ENCODE measurements at regions not wholly inside any gene's neighbourhood (a gene's known extent, or its start where the extent isn't known, plus 50 kb on each side); places are given as distances from the start of the nearest gene placed in this dataset.

DNA sequence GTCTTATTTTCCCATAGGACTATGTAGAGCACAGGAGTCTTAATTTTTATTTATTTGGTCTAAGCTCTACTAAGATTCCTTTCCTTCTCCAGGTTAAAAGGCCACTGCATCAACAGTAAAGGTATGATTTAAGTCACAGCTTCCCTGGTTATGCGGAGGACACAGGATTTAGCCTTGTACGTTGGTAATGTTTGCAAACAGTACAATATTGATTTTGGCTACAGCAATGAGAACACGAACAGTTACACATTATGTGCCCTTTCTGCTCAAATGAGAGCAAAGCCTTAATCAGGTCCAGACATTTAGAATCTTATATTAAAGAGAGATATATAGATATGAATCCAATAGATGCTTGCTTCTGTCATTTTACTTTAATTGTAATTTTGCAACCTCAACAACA, 264.0 kb downstream of the NUF2 start:
- no peak overlapping the region for H3K18ac ChIP-seq (ENCODE audit: insufficient read length, low read depth, low read length)
- H2AK5ac ChIP-seq (ENCODE audit: insufficient read length, low read length): no peak overlapping the region
- Mint-ChIP-seq H3K27me3 (ENCODE audit: low read depth) (no peaks in the 10 kb centered on the region), H3K27ac (no peak overlapping the region), H3K9me3 (peaks cover 0 to 2% of the 10 kb centered on the region in 2 experiments; a peak in 2 of 5 replicates), H3K4me1 (peaks cover 7 to 21% of the 10 kb centered on the region in 2 experiments), H3K36me3 (ENCODE audit: insufficient read depth in 1 of 3, low read depth in 3 of 3) (peaks cover 0 to 4% (median 4%) of the 10 kb centered on the region in 3 experiments; a peak in 4 of 7 replicates), H3K4me3 (no peak overlapping the region)
- no peak overlapping the region for H3K9ac ChIP-seq (ENCODE audit: extremely low read depth, insufficient read length, low read length)
- no peak overlapping the region for H4K91ac ChIP-seq (ENCODE audit: insufficient read length, low read depth, low read length)
- 0 out of 2 replicates have a peak, but pooled peaks cover 4% of the 10 kb centered on the region for H3K4me1 ChIP-seq (ENCODE audit: insufficient read depth, low read length)
- no peak overlapping the region for H3K14ac ChIP-seq (ENCODE audit: insufficient read depth, low read length)
- H2BK5ac ChIP-seq (ENCODE audit: insufficient read length, low read length): no peak overlapping the region
- H4K5ac ChIP-seq (ENCODE audit: insufficient read length, low read depth, low read length): no peak overlapping the region
- H3K79me2 ChIP-seq (ENCODE audit: insufficient read depth, low read length): no peaks in the 10 kb centered on the region
- no peak overlapping the region for H3K23ac ChIP-seq (ENCODE audit: insufficient read length, low read depth, low read length)
- H4K20me1 ChIP-seq (ENCODE audit: control insufficient read depth, insufficient read depth, insufficient read length): no peaks in the 10 kb centered on the region
- H3K27ac ChIP-seq (ENCODE audit: insufficient read length, low read depth, low read length): no peak overlapping the region
- no peak overlapping the region for H3K56ac ChIP-seq (ENCODE audit: insufficient read length, low read depth, low read length)
- H3K4ac ChIP-seq (ENCODE audit: low read depth, low read length): no peak overlapping the region
- no peak overlapping the region for H3T11ph ChIP-seq (ENCODE audit: low read length)
- no peaks in the 10 kb centered on the region for H3K23me2 ChIP-seq (ENCODE audit: insufficient read length, low read depth, low read length, poor library complexity, severe bottlenecking)
- H2BK20ac ChIP-seq (ENCODE audit: low read depth, low read length, poor library complexity, severe bottlenecking): no peak overlapping the region
- no peaks in the 10 kb centered on the region for H3K9me3 ChIP-seq (ENCODE audit: control insufficient read depth, low read depth, low read length)
- H2BK12ac ChIP-seq (ENCODE audit: insufficient read length, low read depth, low read length): no peak overlapping the region
- H2BK120ac ChIP-seq (ENCODE audit: low read depth, low read length, poor library complexity, severe bottlenecking): no peak overlapping the region
- DNase-seq: no peak
- H3K27me3 ChIP-seq (ENCODE audit: insufficient read depth, low read length): no peaks in the 10 kb centered on the region
- no peak overlapping the region for H2AFZ ChIP-seq (ENCODE audit: low read length)
- no peak overlapping the region for H3K4me2 ChIP-seq (ENCODE audit: insufficient read depth, insufficient read length, low read length)
- TF ChIP-seq, protein P1, sequence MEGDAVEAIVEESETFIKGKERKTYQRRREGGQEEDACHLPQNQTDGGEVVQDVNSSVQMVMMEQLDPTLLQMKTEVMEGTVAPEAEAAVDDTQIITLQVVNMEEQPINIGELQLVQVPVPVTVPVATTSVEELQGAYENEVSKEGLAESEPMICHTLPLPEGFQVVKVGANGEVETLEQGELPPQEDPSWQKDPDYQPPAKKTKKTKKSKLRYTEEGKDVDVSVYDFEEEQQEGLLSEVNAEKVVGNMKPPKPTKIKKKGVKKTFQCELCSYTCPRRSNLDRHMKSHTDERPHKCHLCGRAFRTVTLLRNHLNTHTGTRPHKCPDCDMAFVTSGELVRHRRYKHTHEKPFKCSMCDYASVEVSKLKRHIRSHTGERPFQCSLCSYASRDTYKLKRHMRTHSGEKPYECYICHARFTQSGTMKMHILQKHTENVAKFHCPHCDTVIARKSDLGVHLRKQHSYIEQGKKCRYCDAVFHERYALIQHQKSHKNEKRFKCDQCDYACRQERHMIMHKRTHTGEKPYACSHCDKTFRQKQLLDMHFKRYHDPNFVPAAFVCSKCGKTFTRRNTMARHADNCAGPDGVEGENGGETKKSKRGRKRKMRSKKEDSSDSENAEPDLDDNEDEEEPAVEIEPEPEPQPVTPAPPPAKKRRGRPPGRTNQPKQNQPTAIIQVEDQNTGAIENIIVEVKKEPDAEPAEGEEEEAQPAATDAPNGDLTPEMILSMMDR (conservative IDR thresholded peaks at IDR 0.05): no peak
- WGBS (ENCODE audit: extremely low coverage, insufficient read length, low lambda C conversion rate): no CpG with 5 or more reads among the region's 3 CpGs
- H2BK15ac ChIP-seq (ENCODE audit: low read depth, low read length): no peak overlapping the region
- no peak overlapping the region for H4K8ac ChIP-seq (replicated peaks; ENCODE audit: insufficient read length, low read depth, low read length)
- no peaks in the 10 kb centered on the region for H3K79me1 ChIP-seq (ENCODE audit: insufficient read depth, low read depth, low read length, poor library complexity, severe bottlenecking)
